AG08395 (cell line): ENCODE measurements at regions not wholly inside any gene's neighbourhood (a gene's known extent, or its start where the extent isn't known, plus 50 kb on each side); places are given as distances from the start of the nearest gene placed in this dataset.
A peak's percentile ranks its signal among the peaks of the same experiment; 100 is the strongest.
"Not testable (repeated sequence)": the region's sequence is repeated elsewhere in the genome, so short reads cannot be mapped to it uniquely, and the experiment has no call there.

Experiments
- DNase-seq: peaks from one replicate; pipeline ENCODE4 v3.0.0; 2012; ENCODE audit warnings: mixed read lengths, low spot score

DNA sequence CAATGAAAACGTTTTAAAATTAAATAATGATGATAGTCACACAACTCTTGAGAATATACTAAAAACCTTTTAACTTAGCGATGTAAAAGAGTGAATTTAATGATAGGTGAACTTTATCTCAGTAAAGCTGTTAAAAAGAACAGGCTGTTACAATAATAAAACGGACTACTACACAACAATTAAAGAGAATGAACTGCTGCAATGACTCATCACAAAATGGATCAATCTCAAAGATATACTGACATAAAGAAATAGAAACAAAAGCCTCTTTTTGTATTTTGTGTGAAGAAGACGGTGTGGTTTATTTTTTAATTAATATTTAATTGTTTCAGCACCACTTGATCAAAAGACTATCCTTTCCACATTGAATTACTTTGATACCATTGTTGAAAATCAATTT lies 352.4 kb upstream of the GJE1 start:
- DNase-seq, result no peak

DNA sequence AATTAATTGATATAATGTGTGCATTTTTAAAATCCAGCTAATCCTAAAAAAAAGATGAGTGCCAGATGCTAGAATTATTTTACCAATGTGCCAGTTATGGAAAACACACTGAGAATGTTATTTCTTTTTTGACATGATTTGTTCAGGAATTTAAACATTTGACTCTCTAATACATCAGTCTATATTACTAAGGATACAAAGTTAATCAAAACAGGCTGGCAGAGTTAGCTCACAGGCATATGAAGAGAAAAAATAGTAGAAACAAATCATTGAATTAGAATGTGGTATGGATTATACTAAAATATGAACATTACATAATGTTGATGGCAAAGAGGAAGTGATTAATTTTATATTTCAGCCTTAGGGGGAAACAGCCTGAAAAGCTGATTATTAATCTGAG lies 368.3 kb upstream of the GJE1 start:
- DNase-seq, result no peak

DNA sequence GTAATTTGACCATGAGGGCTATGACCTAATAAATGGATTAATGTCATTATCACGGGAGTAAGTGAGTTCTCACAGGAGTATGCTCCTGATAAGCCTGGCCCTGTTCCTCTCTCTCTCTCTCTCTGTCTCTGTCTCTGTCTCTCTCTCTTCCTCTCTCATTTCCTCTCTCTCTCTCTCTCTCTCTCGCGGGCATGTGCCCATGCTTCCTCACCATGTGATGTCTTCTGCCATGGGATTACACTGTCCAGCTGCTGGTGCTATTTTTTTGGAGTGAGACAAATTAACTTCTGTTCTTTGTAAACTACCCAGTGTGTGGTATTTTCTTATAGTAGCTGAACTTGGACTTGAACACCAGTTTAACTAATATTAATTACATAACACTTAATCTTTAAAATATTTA lies 374.3 kb upstream of the GJE1 start:
- no peak for DNase-seq

DNA sequence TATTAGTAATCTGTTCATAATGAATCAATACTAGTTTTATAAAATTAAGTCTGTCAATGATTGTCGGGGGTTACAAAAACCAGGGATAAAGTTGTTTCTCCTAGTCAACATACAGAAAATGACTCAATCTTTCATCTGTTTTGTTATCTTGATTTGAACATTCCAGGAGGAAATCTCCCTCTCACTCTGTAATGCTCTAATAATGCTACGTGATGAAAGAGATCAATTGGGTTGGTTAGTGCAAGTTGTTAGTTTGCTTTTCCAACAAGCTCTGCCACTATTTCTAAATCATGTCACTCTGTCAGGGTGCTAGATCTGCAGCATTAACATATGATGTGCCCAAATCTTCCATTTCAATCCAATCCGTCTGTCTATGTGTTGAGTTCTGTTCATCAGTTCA lies 379.5 kb upstream of the GJE1 start:
- DNase-seq, result no peak

DNA sequence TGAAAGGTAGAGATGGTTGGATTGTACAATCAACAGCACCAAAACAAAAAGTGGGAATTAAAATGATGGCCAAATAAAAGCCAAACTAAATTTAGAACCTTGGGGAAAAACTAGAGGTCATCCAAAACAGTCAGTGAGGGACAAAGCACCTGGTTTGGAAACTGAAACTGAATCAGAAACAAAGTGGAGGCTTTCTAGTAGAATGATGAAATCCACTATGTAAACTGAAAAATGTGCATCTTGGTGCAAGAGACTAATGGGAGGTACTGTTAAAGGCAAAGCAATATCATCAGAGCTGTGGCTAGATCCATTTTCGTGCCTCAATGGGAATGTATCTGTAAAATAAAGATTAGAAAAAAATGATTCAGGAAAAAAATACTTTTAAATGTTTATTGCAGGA lies 380.0 kb upstream of the GJE1 start:
- no peak for DNase-seq

DNA sequence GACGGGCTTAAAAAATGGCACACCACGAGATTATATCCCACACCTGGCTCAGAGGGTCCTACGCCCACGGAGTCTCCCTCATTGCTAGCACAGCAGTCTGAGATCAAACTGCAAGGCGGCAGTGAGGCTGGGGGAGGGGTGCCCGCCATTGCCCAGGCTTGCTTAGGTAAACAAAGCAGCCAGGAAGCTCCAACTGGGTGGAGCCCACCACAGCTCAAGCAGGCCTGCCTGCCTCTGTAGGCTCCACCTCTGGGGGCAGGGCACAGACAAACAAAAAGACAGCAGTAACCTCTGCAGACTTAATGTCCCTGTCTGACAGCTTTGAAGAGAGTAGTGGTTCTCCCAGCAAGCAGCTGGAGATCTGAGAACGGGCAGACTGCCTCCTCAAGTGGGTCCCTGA lies 386.4 kb upstream of the GJE1 start:
- not testable (repeated sequence) for DNase-seq

DNA sequence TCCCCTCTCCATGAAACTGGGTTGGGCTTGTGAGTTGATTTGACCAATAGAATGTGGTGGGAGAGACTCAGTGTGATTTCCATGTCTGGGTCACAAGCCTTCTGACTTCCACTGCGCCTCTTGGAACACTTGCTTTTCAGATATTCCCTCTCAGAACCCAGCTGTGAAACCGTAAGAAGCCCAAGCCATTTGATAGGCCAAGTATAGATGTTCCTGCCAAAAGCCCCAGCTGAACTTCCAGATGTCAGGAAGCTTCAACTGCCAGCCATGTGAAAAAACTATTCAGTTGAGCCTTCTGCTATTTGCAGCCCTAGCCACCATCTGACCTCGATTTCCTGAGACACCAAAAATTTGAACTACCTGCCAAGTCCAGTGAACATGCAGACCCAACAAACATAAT lies 387.8 kb upstream of the GJE1 start:
- DNase-seq, result peak; percentile 10

DNA sequence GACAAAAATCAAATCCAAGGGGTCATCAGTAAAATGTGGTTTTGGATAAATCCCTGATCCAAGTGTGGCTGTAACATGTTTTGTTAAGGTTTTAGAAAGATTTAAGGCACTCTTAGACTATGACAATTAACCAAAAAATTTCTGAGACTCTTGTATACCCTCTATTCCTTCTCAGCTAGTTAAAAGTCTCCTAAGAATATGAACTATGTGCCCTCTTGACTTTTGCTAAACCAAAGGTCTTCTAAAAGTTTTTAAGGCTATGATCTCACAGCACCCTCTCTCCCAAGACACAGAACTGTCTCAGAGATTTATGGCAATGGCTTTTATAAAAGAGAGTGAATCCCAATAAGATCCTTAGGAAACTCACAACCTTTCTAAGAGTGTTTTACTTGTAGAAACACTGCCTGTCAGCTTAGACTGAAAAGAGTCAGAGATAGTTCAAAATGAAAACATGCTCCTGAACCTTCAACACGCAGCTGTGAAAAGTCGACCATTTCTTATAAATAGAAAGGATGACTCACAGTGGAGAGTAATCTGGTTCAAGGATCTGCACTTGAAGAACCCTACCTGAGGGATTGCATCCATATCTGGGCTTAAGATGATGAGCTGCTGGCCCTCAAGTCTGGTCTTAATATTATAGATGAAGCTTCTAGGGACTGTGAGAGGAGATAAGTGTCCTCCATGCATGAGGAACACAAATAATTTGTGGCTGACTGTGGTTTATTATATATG lies 388.4 kb upstream of the GJE1 start:
- peak; percentile 4 for DNase-seq

DNA sequence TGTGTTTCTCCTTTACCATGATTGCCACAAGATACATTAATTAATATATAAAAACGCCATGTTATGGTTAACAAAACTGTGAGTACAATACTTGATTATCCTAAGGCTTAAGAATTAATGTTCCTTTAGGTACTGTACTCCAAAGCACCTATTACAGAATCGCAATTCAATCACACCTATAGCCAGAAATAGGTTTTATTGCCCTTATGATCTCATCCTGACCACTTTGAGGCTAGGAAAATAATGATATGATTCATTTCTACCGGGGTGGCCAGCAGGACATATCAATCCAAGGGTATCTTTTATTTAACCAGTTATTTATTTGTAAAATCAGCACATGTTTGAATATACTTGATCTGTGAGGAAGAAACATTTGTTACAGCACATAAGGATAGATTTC lies 396.6 kb upstream of the GJE1 start:
- no peak for DNase-seq

DNA sequence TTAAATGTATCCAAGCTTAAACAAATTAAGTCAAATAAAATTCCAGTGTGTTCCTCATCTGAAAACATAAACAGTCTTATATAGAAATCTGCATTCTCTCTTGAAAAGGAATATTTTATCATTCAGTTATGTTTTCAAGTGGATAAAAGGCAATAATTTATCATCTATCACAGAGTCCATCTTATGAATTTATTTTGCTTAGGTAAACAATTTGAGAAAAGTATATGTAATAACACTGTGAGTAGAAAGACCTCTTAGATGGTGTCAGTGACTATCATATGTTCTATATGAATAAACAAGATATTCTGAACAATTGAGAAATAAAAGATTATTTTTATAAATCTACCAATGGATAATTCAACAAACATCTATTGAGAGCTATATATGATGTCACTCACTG lies 397.6 kb upstream of the GJE1 start:
- DNase-seq, result no peak

DNA sequence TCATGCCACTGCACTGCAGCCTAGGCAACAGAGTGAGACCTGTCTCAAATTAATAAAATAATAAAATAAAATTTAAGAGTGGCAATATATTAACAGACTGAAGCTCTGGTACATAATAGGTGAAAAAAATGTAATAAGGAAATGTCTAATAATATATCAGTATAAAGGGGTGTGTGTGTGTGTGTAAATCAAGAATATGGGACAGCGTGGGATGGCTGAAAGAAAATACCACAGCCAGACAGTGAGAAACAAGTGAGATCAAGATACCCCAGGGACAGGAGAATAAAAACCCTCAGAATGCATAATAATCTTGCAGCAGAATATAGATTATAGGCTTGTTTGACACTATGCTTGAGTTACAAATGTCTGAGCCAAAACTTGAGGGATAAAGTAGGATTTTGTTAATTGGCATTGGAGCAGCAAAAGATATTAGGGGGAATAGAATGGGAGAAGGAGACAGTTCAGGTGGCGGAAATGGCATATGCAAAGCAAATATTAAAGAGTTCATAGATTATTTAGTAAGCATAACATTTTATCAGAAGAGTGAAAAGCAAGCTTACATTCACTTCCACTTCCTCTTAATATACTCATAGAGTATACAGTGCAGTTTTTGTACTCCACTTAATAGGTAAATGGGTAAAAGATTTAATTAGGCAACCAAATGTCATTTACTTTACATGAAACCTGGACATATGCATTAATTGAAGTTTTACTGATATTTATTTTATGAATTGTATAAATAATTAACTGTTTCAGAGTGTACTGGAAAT lies 398.5 kb upstream of the GJE1 start:
- DNase-seq, result no peak

DNA sequence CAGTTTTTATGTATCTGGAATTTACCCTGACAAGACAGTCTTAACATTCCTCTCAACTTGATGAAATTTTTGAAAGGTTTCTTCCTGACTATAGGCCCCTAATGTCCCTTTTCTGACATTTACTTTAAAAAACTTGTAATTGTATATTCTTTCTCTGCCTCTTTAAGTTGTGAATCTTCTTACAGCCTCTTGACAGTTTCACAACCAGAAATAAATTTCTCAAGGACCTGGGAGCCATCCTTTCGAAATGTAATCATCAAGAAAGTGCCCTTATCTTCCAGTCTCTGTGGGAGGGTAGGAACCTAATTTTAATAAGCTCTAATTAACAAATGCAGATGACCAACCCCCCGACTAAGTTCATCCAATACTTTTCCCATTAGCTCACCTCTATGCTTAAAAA lies 403.6 kb upstream of the GJE1 start:
- no peak for DNase-seq

DNA sequence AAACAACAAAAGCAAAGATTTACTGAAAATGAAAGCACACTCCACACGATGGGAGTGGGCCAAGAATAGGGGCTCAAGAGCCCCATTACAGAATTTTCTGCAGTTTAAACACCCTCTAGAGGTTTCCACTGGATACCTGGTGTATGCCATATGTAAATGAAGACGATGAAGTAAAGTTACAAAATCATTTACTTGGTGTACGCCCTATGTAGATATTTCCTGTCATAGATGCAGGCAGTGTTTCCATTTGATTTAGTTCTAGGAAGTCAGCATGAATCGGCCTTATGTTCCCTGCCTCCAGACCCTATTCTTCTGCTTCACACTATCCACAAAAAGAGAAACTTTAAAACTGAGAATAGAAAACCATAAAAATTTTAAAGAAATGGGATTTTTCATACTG lies 404.4 kb upstream of the GJE1 start:
- DNase-seq, result no peak

DNA sequence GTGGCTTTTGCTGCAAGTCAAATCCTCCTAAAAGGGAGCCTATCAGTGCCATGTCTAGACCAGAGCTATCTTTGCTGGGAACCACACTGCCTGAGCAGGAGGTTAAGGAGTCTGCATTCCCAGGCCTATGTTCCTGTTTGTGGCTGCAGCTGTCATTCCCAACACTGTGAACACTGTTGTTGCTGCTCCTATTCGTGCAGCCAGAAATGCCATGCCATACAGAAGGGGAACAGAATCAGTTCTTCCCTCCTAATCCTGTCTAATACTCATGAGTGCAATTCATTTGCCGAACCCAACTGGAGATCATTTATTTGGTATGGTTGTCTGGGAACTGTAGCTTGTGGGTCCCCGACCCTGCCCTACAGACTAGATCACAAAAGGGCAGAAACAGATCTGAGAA lies 406.5 kb upstream of the GJE1 start:
- no peak for DNase-seq

DNA sequence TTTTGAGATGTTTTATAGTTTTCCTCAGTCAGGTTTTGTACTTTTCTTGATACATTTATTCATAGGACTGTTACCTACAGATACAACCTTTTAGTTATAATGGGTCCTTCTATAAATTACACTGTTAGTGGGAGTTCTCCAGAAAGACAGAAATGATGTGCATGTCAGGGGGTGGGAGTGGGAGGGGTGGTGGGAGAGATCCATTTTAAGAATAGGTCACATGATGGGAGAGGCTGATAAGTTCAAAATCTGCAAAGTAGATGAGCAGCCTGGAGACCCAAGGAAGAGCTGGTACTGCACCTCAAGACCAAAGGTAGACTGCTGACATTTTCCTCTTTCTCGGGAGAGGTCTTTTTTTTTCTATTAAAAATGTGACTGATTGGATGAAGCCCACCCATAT lies 408.0 kb upstream of the GJE1 start:
- no peak for DNase-seq

DNA sequence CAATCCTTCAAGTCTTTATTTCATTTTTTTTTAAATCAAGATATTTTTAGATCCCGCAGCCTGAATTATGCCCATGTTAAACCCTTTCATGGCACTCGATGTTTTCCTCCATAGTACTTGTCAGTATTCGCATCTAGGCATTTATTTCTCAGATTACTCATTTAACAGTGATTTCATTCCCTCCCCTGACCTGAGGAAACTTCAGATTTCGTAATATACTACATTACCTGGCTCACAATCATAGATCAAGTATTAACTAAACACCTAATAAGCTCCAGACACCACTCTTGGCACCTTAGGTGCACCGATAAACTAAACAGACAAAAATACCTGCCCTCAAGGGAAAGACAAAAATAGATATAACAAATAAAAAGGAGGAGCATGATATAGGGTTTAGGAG lies 413.2 kb upstream of the GJE1 start:
- DNase-seq, result no peak

DNA sequence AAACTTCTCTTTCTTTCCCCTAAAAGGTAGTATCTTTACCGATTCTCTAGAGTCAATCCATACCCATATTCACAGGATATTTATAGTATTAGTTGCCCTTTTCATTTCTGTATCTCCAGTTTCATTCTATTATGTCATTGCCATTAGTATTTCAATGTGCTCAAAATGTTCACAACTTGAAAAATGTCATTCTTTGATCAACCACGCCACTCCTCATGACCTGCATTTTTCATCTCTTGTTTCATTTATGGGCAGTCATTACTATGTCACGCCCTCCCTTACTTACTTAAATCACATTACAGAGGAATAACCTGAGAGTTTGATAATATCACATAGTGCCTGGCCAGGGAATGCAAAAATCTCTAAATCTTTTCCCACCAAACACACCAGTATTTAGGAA lies 427.3 kb upstream of the GJE1 start:
- DNase-seq, result no peak

DNA sequence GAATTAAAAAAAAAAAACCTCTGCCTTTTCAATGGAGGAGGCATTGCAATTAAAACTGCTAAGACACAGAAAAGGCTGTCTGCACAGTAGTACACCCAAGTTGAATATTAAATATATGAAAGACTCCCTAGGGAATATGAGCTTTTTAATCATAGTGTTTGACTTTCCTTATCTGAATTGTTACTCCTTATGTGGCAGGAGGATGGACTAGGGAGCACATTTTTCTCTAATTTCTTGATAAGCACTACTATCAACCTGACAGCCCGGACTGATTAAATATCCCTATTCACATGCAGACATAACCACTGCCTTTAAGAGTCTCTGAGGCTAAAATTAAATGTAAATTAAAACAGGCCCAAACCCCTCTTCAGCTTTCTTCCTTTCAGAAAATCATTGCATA lies 428.6 kb upstream of the GJE1 start:
- DNase-seq, result no peak

DNA sequence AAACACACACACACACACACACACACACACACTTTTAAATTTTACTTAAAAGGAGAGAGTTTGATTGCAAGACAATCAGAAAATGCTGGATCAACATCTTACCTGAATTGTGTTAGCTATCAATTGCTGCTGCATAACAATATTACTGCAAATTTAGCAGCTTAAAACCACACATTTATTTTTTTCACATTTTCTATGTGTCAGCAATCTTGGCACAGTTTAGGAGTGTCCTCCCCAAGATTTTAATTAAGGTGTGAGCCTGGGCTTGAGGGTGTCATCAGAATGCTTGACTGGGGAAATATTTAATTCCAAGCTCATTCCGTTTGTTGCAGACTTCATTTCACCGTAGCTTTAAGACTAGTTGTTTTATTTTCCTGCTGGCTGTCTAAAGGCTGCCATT lies 431.0 kb upstream of the GJE1 start:
- no peak for DNase-seq

DNA sequence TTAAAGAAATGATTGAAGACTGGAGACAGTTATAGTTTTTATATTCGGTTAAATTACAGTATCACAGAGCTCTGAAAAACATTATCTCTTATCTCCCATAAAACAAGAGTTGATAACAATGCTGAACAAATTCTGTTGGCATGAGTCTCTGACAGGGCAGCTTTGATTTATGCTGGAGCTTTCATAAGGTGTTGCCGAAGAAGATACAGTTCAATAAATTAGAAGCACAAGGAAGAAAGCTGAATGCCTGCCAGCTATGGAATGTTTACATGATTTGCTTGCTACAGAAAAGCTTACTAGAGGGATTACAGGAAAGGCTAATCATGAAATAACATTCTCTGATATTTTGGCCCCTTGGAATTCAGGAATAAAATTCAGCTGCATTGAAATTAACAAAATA lies 431.9 kb upstream of the GJE1 start:
- no peak for DNase-seq

DNA sequence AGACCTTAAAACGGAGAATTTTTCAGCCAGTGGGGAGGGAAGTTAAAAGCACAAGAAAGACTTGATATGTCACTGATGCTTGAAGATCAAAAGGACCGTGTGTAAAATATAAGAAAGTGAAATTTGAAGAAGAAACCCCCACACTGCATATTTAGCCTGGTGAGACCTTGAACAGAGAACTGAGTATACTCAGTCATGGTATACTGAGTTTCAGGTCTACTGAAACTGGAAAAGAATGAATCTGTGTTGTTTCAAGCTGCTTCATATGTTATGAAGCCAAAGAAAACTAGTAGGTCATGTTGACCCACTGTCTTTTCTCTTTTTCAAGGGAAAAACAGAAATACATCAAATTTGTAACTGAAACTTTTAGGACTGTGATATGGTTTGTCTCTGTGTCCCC lies 443.8 kb upstream of the GJE1 start:
- no peak for DNase-seq

DNA sequence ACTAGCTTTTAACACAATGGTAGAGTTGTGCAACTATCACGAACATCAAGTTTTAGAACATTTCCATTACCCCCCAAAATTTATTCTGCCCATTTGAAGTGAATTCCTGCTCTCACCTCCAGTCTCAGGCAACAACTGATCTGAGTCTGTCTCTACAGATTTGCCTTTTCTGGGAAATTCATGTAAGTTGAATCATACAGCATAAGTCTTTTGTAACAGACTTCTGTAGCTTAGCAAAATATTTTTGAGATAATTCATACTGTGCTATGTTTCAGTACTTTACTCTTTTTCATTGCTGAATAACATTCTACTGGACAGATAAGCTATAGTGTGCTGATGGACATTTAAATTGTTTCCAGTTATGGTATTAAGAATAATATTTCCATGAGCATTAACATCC lies 447.3 kb upstream of the GJE1 start:
- DNase-seq, result no peak

DNA sequence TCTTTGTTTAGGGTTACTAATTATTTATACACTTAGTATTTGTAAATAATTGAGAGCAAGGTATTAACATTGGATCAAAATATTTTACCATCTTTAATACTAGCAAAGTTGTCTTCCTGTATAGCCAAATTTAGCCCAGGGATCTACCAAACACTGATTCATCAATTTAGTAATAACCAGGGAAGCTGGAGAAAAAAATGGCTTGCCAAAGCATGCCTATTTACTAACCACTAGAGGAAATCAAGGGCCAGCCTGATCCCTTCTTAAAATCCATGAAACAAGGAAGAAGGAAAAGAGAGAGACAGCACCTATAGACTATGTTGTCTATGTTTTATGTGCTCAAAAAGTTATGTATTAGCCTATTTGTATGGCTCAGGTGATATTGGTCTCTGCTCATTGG lies 450.3 kb upstream of the GJE1 start:
- no peak for DNase-seq

DNA sequence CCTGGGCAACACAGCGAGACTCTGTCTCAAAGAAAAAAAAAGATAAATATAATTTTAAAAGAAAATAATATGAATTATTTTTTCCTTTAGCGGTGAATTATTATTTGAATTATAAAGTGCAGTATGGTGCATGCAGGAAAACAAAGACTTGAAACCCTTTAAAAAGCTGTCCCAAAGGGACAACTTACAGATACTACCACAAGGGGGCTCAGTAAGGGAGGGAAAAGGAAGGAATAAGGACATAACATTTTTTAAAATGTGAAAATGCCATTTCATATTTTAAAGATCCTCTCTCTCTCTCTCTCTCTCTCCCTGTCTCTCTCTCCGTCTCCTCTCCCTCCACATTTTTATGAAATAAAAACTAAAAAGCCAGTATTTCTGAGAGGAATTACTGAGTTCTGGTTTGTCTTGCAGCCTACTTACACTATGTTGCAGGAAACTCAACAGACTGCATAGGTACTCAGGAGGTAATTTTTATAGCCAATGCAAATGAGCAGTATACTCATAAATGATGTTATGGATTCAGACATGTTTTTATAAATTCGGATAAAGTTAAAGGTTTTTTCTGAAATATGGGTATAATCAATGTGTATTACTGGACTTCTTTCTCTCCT lies 455.0 kb upstream of the GJE1 start:
- DNase-seq, result peak; percentile 9
